ENCODE measurements at regions not wholly inside any gene's neighbourhood (a gene's known extent, or its start where the extent isn't known, plus 50 kb on each side); places are given as distances from the start of the nearest gene placed in this dataset.

GRCh38 chr7:15041226-15041625, 138.7 kb upstream of the DGKB start:
- H4K20me1 ChIP-seq (ENCODE audit: low read length): no peaks in the 10 kb centered on the region
- no peak overlapping the region for H3K4me3 ChIP-seq (ENCODE audit: low read length)
- H3K4me1 ChIP-seq (ENCODE audit: insufficient read depth, low read length): peaks cover 14% of the 10 kb centered on the region; the same call in 1 of the 2 replicates
- no peaks in the 10 kb centered on the region for H3F3A ChIP-seq (ENCODE audit: low read length, unreplicated experiment)
- intact Hi-C loops (cut with micrococcal nuclease): loop anchor here (2.0 kb wide), 1 partner anchor 24 kb away; no protein-coding TSS in a partner anchor
- ATAC-seq (peak; percentile 68), DNase-seq (peak; percentile 31)
- H3K4me2 ChIP-seq (ENCODE audit: low read length): peak overlapping the region; percentile 28
- ChIA-PET POLR2A (ENCODE audit: unreplicated experiment) (interaction anchor here (0.6 kb wide), 1 partner anchor 646 kb away, joined by 4 read pairs; no protein-coding TSS in a partner anchor), CTCF (no interaction called here)
- no peaks in the 10 kb centered on the region for H3K79me2 ChIP-seq (ENCODE audit: low read length)
- TF ChIP-seq EZH2phosphoT487 (IDR thresholded peaks at IDR 0.05; ENCODE audit: borderline replicate concordance, low read length) (no peak), EZH2 (IDR thresholded peaks at IDR 0.05; ENCODE audit: low read length, unreplicated experiment) (no peak)
- TF ChIP-seq, protein P1, sequence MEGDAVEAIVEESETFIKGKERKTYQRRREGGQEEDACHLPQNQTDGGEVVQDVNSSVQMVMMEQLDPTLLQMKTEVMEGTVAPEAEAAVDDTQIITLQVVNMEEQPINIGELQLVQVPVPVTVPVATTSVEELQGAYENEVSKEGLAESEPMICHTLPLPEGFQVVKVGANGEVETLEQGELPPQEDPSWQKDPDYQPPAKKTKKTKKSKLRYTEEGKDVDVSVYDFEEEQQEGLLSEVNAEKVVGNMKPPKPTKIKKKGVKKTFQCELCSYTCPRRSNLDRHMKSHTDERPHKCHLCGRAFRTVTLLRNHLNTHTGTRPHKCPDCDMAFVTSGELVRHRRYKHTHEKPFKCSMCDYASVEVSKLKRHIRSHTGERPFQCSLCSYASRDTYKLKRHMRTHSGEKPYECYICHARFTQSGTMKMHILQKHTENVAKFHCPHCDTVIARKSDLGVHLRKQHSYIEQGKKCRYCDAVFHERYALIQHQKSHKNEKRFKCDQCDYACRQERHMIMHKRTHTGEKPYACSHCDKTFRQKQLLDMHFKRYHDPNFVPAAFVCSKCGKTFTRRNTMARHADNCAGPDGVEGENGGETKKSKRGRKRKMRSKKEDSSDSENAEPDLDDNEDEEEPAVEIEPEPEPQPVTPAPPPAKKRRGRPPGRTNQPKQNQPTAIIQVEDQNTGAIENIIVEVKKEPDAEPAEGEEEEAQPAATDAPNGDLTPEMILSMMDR (conservative IDR thresholded peaks at IDR 0.05; ENCODE audit: low read depth, low read length): no peak
- peak overlapping the region; percentile 1; the same call in 1 of the 2 replicates for H3K27ac ChIP-seq (ENCODE audit: low read length)
- no peaks in the 10 kb centered on the region for H3K9me3 ChIP-seq (ENCODE audit: low read length)
- H3K9me2 ChIP-seq (replicated peaks; ENCODE audit: low read length): no peaks in the 10 kb centered on the region
- no peak overlapping the region for H2AFZ ChIP-seq (ENCODE audit: low read length)
- H3K36me3 ChIP-seq (ENCODE audit: low read depth, low read length): no peaks in the 10 kb centered on the region
- no TSS peak for BruUV-seq (replicated peaks)
- H3K9ac ChIP-seq (ENCODE audit: low read length): no peak overlapping the region
- no peaks in the 10 kb centered on the region for H3K27me3 ChIP-seq (ENCODE audit: low read length)

- Histone ChIP-seq H3K4me2 (ENCODE audit: low read length) (no peak overlapping the region), H2AFZ (ENCODE audit: low read length) (no peak overlapping the region), H3K79me2 (ENCODE audit: low read length) (no peaks in the 10 kb centered on the region), H3K4me1 (ENCODE audit: insufficient read depth, low read length) (no peaks in the 10 kb centered on the region; the same call in 1 of the 2 replicates), H3K9me2 (replicated peaks; ENCODE audit: low read length) (no peaks in the 10 kb centered on the region), H3K27me3 (ENCODE audit: low read length) (no peaks in the 10 kb centered on the region), H3K4me3 (ENCODE audit: low read length) (no peak overlapping the region), H3F3A (ENCODE audit: low read length, unreplicated experiment) (no peaks in the 10 kb centered on the region), H3K9ac (ENCODE audit: low read length) (no peak overlapping the region), H3K9me3 (ENCODE audit: low read length) (no peaks in the 10 kb centered on the region), H3K27ac (ENCODE audit: low read length) (no peak overlapping the region), H4K20me1 (ENCODE audit: low read length) (no peaks in the 10 kb centered on the region), H3K36me3 (ENCODE audit: low read depth, low read length) (no peaks in the 10 kb centered on the region)
- POLR2A ChIA-PET (ENCODE audit: unreplicated experiment): no interaction called here
- CTCF ChIA-PET: no interaction called here
- DNase-seq (no peak), ATAC-seq (no peak)
- TF ChIP-seq EZH2phosphoT487 (IDR thresholded peaks at IDR 0.05; ENCODE audit: borderline replicate concordance, low read length) (no peak), EZH2 (IDR thresholded peaks at IDR 0.05; ENCODE audit: low read length, unreplicated experiment) (no peak)
- TF ChIP-seq, protein P1 (conservative IDR thresholded peaks at IDR 0.05; ENCODE audit: low read depth, low read length): no peak
- intact Hi-C loops (cut with micrococcal nuclease): no loop called here
- BruUV-seq (replicated peaks): no TSS peak
Measured at GRCh38 chr7:15035814-15036213, 133.3 kb upstream of the DGKB start.

GRCh38 chr7:15033039-15033438, 130.5 kb upstream of the DGKB start:
- intact Hi-C loops (cut with micrococcal nuclease): no loop called here
- Histone ChIP-seq H3K27me3 (ENCODE audit: low read length) (no peaks in the 10 kb centered on the region), H3K79me2 (ENCODE audit: low read length) (no peaks in the 10 kb centered on the region), H4K20me1 (ENCODE audit: low read length) (no peaks in the 10 kb centered on the region), H3K27ac (ENCODE audit: low read length) (no peak overlapping the region), H3K9me3 (ENCODE audit: low read length) (no peaks in the 10 kb centered on the region), H3K9ac (ENCODE audit: low read length) (no peak overlapping the region), H3K4me3 (ENCODE audit: low read length) (no peak overlapping the region), H3K9me2 (replicated peaks; ENCODE audit: low read length) (no peaks in the 10 kb centered on the region), H3K4me2 (ENCODE audit: low read length) (no peak overlapping the region), H3K36me3 (ENCODE audit: low read depth, low read length) (no peaks in the 10 kb centered on the region), H3F3A (ENCODE audit: low read length, unreplicated experiment) (no peaks in the 10 kb centered on the region), H2AFZ (ENCODE audit: low read length) (no peak overlapping the region), H3K4me1 (ENCODE audit: insufficient read depth, low read length) (no peaks in the 10 kb centered on the region)
- ChIA-PET CTCF (no interaction called here), POLR2A (ENCODE audit: unreplicated experiment) (no interaction called here)
- ATAC-seq (no peak), DNase-seq (no peak)
- TF ChIP-seq EZH2 (IDR thresholded peaks at IDR 0.05; ENCODE audit: low read length, unreplicated experiment): no peak
- TF ChIP-seq, protein P1 (conservative IDR thresholded peaks at IDR 0.05; ENCODE audit: low read depth, low read length): no peak
- TF ChIP-seq EZH2phosphoT487 (IDR thresholded peaks at IDR 0.05; ENCODE audit: borderline replicate concordance, low read length): no peak
- no TSS peak for BruUV-seq (replicated peaks)
